Small intestine (tissue), 7 donors: ENCODE measurements at regions not wholly inside any gene's neighbourhood (a gene's known extent, or its start where the extent isn't known, plus 50 kb on each side); places are given as distances from the start of the nearest gene placed in this dataset.

ENCODE experiments used
- DNase-seq, 2 donors: peaks; one replicate each; pipeline versions ENCODE4 v3.0.0 to v3.0.0-alpha.2; 2013
- FAIRE-seq: peaks from 2 replicates; lab custom pipeline; 2012; peaks lifted over from hg19 to GRCh38; lab: Jason Lieb, UNC
- H3K27ac ChIP-seq, 3 donors: one replicate each; pipeline ENCODE4 v1.5.1; 2013; ENCODE audit warnings: low read length in 2 of 3, mild to moderate bottlenecking in 2 of 3, control low read depth in 1 of 3, inconsistent platforms in 1 of 3, low read depth in 1 of 3, moderate library complexity in 1 of 3
- H3K27me3 ChIP-seq, 3 donors: one replicate each; pipeline ENCODE4 v1.6.1; 2013; ENCODE audit warnings: low read length in 3 of 3, inconsistent platforms in 1 of 3; ENCODE audit not compliant: control insufficient read depth in 3 of 3, insufficient read depth in 3 of 3
- H3K36me3 ChIP-seq, 3 donors: one replicate each; pipeline ENCODE4 v1.6.1; 2013; ENCODE audit warnings: low read length in 3 of 3, inconsistent platforms in 1 of 3, low read depth in 1 of 3, mild to moderate bottlenecking in 1 of 3, moderate library complexity in 1 of 3; ENCODE audit not compliant: control insufficient read depth in 3 of 3, insufficient read depth in 2 of 3
- H3K4me1 ChIP-seq, 3 donors: one replicate each; pipeline ENCODE4 v1.6.1; 2013; ENCODE audit warnings: low read length in 2 of 3, inconsistent platforms in 1 of 3, low read depth in 1 of 3, mild to moderate bottlenecking in 1 of 3, moderate library complexity in 1 of 3; ENCODE audit not compliant: control insufficient read depth in 3 of 3, insufficient read depth in 2 of 3
- H3K4me3 ChIP-seq, 3 donors: one replicate each; pipeline ENCODE4 v1.5.1; 2013; ENCODE audit warnings: low read length in 3 of 3, control low read depth in 1 of 3, inconsistent platforms in 1 of 3, low read depth in 1 of 3, mild to moderate bottlenecking in 1 of 3, moderate library complexity in 1 of 3
- H3K9me3 ChIP-seq, 2 donors: one replicate each; pipeline ENCODE4 v1.6.1; 2013; ENCODE audit warnings: low read depth in 1 of 2, low read length in 1 of 2; ENCODE audit not compliant: control insufficient read depth in 2 of 2, insufficient read depth in 1 of 2
- WGBS, 3 donors: extraction: QIAGEN DNeasy Blood & Tissue Kit; methylation state at CpG; one replicate each; pipeline ENCODE4 v1.1.7; 2013; 5-methylcytosine and 5-hydroxymethylcytosine counted together
- donor health status: healthy with polysubstance abuse.
- donor health status: control.
- donor health status: control.
- donor health status: Bipolar disorder and iron deficiency.
- donor health status: healthy.

DNA sequence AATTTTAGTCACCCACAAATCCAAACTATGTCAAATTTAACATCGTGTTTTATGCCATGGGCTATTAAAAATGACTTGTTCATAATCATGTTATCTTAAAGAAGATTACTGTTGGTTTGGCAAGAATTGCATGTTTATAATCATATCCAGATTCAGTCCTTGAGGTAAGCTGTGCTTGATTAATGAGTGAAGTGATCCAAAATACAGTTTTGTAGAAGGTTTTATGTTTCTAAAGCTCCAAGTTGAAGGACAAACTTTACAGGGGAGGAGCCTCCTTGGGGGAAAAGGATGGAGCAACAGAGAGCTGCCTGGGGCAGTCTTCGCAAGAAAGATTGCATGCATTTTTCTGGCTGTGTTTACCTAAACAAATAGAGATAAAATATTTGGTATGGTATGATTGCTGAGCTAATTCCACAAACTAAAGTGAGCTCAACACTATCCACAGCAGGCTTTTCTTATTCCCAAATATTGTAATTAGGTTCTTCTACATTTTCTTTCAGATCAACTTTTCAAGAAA lies 189.5 kb upstream of the TYRP1 start:
- DNase-seq (no peak), FAIRE-seq (no peak)
- Histone ChIP-seq H3K4me3 (no peak overlapping the region), H3K36me3 (no peaks in the 10 kb centered on the region), H3K27ac (no peak overlapping the region), H3K4me1 (no peaks in the 10 kb centered on the region), H3K9me3 (no peaks in the 10 kb centered on the region), H3K27me3 (no peaks in the 10 kb centered on the region)
- WGBS, 3 donors, result 46 to 52% (median 49%) methylated on average over 2 of the region's 2 CpGs

DNA sequence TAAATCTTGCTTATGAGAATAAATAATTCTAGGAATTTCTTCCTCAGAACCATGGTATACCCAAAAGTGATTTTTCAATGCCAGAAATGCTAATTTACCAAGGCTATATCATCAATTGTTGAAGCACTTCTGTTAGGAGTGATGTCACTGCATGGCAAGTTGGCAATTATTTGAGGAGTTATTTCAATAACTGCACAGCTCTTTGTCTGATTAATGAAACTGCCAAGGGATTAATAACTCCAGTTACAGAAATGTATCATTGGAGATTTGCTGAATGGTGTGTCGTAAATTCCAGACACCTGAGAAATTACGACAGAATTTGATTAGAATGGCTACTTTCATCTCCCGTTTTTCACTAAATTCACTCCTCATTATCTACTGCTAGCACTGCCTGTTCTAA lies 182.6 kb upstream of the TYRP1 start:
- H3K27me3 ChIP-seq, result no peaks in the 10 kb centered on the region
- no peak overlapping the region for H3K4me3 ChIP-seq
- H3K4me1 ChIP-seq, result no peaks in the 10 kb centered on the region
- DNase-seq, result no peak
- 22 to 57% (median 39%) methylated on average over 3 of the region's 3 CpGs for WGBS, 3 donors
- no peaks in the 10 kb centered on the region for H3K36me3 ChIP-seq
- no peak overlapping the region for H3K27ac ChIP-seq
- no peaks in the 10 kb centered on the region for H3K9me3 ChIP-seq
- no peak for FAIRE-seq

DNA sequence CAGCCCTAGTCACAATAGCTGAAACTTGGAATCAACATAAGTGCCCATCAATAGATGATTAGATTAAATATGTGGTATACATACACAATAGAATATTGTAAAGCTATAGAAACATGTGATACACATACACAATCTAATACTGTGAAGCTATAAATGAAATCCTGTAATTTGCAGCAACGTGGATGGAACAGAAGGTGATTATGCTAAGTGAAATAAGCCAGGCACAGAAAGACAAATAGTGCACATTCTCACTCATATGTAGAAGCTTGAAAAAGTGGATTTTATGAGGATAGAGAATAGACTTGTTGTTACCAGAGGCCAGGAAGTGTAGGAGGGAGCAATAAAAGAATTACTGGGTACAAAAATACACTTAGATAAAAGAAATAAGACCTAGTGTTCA lies 181.5 kb upstream of the TYRP1 start:
- WGBS, 3 donors, result 8 to 26% (median 9%) methylated on average over 1 of the region's 1 CpG
- Histone ChIP-seq H3K36me3 (no peaks in the 10 kb centered on the region), H3K9me3 (no peaks in the 10 kb centered on the region)

DNA sequence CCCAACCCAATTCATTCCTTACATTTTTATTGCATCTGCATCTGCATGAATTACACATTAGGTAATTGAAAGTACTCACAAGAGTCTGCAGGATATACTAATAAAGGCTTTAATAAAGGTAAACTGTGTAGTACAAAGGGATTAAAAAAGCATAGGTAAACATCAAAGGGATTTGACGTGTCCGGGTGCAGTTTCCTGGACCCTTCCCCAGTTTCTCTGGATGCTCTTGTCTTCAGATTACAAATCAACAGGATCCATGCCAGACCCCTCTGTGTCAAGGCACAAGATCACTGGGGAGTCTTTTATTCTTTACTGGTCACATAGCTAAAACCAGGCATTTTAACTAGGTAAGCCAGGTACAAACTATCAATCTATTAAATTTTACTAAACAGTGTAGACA lies 177.2 kb upstream of the TYRP1 start:
- Histone ChIP-seq H3K27ac (no peak overlapping the region), H3K27me3 (no peaks in the 10 kb centered on the region), H3K9me3 (no peaks in the 10 kb centered on the region), H3K36me3 (no peaks in the 10 kb centered on the region), H3K4me1 (no peaks in the 10 kb centered on the region), H3K4me3 (no peak overlapping the region)
- WGBS, 3 donors, result 60 to 70% (median 61%) methylated on average over 2 of the region's 2 CpGs
- FAIRE-seq, result no peak
- DNase-seq, result no peak

More for the DNA sequence above, 181.5 kb upstream of the TYRP1 start:
- no peak for FAIRE-seq
- no peak overlapping the region for H3K27ac ChIP-seq
- no peaks in the 10 kb centered on the region for H3K4me1 ChIP-seq
- no peak for DNase-seq
- no peak overlapping the region for H3K4me3 ChIP-seq
- no peaks in the 10 kb centered on the region for H3K27me3 ChIP-seq

DNA sequence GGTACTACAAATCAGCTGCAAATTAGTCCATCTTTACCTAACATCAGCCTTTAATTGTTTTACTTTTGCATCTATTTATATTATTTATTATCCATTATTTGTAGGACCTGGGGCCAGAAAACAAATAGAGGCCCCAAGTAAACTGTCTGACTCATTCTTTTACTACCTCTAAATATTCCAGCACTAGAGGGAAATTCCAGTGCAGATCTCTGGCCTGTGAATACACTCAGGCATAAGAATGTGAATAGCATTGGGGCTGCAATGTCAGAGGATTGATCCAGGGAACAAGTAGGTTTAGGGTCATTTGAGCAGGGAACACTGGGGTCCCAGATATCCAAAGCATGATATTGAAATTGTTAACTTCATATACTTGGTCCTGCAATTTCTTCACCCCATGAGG lies 176.6 kb upstream of the TYRP1 start:
- Histone ChIP-seq H3K27me3 (no peaks in the 10 kb centered on the region), H3K27ac (no peak overlapping the region), H3K9me3 (no peaks in the 10 kb centered on the region), H3K4me3 (no peak overlapping the region), H3K4me1 (no peaks in the 10 kb centered on the region), H3K36me3 (no peaks in the 10 kb centered on the region)
- FAIRE-seq (no peak), DNase-seq (no peak)

DNA sequence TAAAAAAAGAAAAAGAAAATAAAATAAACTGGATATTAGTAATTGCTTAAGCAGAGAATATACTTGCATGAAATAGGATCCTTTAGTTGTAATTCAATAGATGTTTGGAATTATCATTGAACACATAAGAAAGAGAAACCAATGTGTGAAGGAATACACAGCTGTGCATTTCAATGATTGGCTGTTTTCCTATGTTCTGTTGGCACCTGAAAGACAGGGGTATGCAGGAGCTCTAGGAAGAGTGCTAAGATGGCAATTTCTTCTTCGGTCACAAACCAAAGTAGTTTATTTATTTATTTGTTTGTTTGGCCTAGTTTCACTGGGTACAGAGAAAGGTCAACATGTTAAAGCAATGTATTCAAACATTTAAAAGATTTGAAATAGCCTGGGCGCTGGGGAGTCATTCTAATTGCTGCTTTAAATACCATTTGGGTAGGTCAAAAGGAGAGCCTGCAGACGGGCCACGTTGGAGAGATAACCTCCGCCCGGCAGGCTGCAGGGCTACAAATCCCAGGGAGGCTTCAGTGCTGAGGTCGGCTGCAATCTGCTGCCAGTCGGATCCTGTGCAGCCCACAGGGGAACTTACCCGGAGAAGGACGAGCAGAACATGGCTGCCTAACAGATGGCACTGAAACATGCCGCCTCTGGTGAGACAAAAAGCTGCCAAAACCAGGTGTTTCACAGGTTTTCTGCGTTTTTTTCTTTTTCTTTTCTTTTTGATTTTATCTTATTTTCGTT lies 154.2 kb upstream of the TYRP1 start:
- Histone ChIP-seq H3K36me3 (no peaks in the 10 kb centered on the region), H3K4me3 (no peak overlapping the region), H3K27ac (no peak overlapping the region), H3K27me3 (no peaks in the 10 kb centered on the region), H3K9me3 (peaks cover 0 to 3% of the 10 kb centered on the region in 2 donors), H3K4me1 (no peaks in the 10 kb centered on the region)
- FAIRE-seq, result no peak
- WGBS, 3 donors, result 64 to 66% (median 66%) methylated on average over 13 of the region's 13 CpGs
- no peak for DNase-seq

DNA sequence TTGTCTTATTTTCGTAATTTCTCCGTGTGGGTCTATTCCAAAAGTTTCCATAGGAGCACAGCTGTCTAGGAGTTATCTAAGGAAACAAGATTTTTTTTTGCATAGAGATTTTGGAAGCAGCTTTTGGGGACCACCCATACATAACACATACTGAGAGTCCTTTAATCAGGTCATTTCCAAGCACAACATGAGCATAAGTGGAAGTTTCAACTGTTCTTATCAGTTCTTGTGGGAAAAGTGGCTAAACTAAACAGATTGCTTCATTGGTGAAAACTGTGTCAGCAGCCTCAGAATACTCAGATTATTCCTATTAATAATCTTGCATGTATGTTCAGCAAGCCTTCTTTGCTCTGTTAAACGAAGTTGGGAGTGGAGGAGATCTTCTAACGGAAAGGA lies 153.6 kb upstream of the TYRP1 start:
- no peak overlapping the region for H3K4me3 ChIP-seq
- H3K4me1 ChIP-seq, result no peaks in the 10 kb centered on the region
- H3K9me3 ChIP-seq, result peaks cover 0 to 1% of the 10 kb centered on the region in 2 donors
- no peak for DNase-seq
- no peaks in the 10 kb centered on the region for H3K36me3 ChIP-seq
- no peak overlapping the region for H3K27ac ChIP-seq
- WGBS, 3 donors, result 77 to 85% (median 78%) methylated on average over 4 of the region's 4 CpGs
- no peak for FAIRE-seq
- H3K27me3 ChIP-seq, result no peaks in the 10 kb centered on the region

DNA sequence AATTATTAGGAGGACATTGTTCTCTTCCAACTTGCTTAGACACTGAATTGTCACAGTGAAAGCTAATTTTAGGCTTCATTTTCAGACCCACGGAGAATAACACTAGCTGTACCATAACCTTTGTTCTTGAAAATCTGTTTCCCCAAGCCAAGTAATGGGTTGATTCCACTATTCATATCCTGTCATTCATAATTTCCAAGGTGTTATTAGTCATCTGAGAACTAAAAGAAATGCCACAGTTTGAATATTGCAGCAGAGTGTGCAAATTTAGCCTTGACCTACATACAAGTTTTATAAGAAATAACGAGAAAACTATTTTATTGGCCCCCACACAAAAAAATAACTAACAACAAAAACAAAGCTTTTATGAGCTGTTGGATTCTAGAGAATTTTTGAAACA lies 148.5 kb upstream of the TYRP1 start:
- Histone ChIP-seq H3K4me1 (no peaks in the 10 kb centered on the region), H3K9me3 (no peaks in the 10 kb centered on the region), H3K36me3 (no peaks in the 10 kb centered on the region), H3K27ac (no peak overlapping the region), H3K4me3 (no peak overlapping the region), H3K27me3 (no peaks in the 10 kb centered on the region)
- DNase-seq, result no peak
- 56 to 65% (median 58%) methylated on average over 2 of the region's 2 CpGs for WGBS, 3 donors
- FAIRE-seq, result no peak

DNA sequence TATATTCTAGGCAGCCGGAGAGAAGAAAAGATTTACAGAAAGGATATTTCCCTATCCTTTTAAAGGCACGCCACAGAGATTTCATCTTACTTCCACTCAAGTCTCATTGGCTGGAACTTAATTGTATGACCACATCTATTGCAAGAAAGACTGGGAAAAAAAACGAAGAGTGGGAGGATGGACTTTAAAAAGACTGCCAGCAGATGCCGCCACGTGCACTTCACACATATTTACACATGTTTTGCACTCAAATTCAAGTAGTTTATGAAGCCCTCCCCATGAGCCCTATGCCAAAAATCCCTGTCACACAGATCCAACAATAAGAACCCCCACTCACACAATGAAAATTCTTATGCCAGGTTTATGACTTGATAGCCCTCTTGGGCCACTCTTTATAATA lies 138.5 kb upstream of the TYRP1 start:
- FAIRE-seq (no peak), DNase-seq (no peak)
- Histone ChIP-seq H3K4me3 (no peak overlapping the region), H3K27me3 (no peaks in the 10 kb centered on the region), H3K4me1 (no peaks in the 10 kb centered on the region), H3K9me3 (no peaks in the 10 kb centered on the region), H3K36me3 (no peaks in the 10 kb centered on the region), H3K27ac (no peak overlapping the region)
- 52 to 59% (median 55%) methylated on average over 5 of the region's 5 CpGs for WGBS, 3 donors
